Stimulated activated CD4-positive, alpha-beta T cell treated with anti-CD3 and anti-CD28 coated beads, Interleukin-2, amount 100 ng/mL, for 24 hours (primary cell): ENCODE measurements at regions not wholly inside any gene's neighbourhood (a gene's known extent, or its start where the extent isn't known, plus 50 kb on each side); places are given as distances from the start of the nearest gene placed in this dataset.

Experiments used
- DNase-seq, 2 donors: peaks; one replicate each; pipeline ENCODE4 v3.0.0-alpha.2; 2020

GRCh38 chr11:32204751-32205150 is 113.9 kb downstream of the RCN1 start:
- DNase-seq, result no peak

GRCh38 chr11:32210556-32210955 is 119.7 kb downstream of the RCN1 start:
- DNase-seq, result no peak

- DNase-seq, result peak; percentile 20 to 24
These were observed 122.3 kb downstream of the RCN1 start for GRCh38 chr11:32213223-32213622.

- no peak for DNase-seq
These were observed 124.3 kb downstream of the RCN1 start for GRCh38 chr11:32215157-32215556.

GRCh38 chr11:32216749-32217148 is 125.9 kb downstream of the RCN1 start:
- DNase-seq, result no peak

GRCh38 chr11:32219320-32219719 is 128.4 kb downstream of the RCN1 start:
- DNase-seq, result no peak

GRCh38 chr11:32221476-32222032 is 130.7 kb downstream of the RCN1 start:
- no peak for DNase-seq

GRCh38 chr11:32224580-32224979 is 133.7 kb downstream of the RCN1 start:
- no peak for DNase-seq

GRCh38 chr11:32225571-32226285 is 134.9 kb downstream of the RCN1 start:
- no peak for DNase-seq

GRCh38 chr11:32226480-32226879 is 135.6 kb downstream of the RCN1 start:
- no peak for DNase-seq

- DNase-seq, result no peak
These were observed 138.8 kb downstream of the RCN1 start for GRCh38 chr11:32229576-32230240.

GRCh38 chr11:32231909-32232493 is 141.1 kb downstream of the RCN1 start:
- DNase-seq, result peak in 1 of 2 donors; percentile 26

GRCh38 chr11:32232516-32232915 is 141.6 kb downstream of the RCN1 start:
- DNase-seq, result no peak

GRCh38 chr11:32233276-32233675 is 142.4 kb downstream of the RCN1 start:
- no peak for DNase-seq

GRCh38 chr11:32233928-32234327 is 143.1 kb downstream of the RCN1 start:
- DNase-seq, result no peak

- no peak for DNase-seq
These were observed 153.6 kb downstream of the RCN1 start for GRCh38 chr11:32244453-32244852.

- DNase-seq, result no peak
These were observed 162.8 kb downstream of the RCN1 start for GRCh38 chr11:32253706-32254105.

GRCh38 chr11:32255841-32256240 is 165.0 kb downstream of the RCN1 start:
- DNase-seq, result no peak

- no peak for DNase-seq
These were observed 165.6 kb downstream of the RCN1 start for GRCh38 chr11:32256466-32256865.

GRCh38 chr11:32259641-32260081 is 168.8 kb downstream of the RCN1 start:
- peak in 1 of 2 donors; percentile 29 for DNase-seq

GRCh38 chr11:32262367-32262766 is 171.5 kb downstream of the RCN1 start:
- no peak for DNase-seq

GRCh38 chr11:32265911-32266310 is 169.4 kb downstream of the WT1 start:
- no peak for DNase-seq

GRCh38 chr11:32266601-32267000 is 168.7 kb downstream of the WT1 start:
- DNase-seq, result no peak

GRCh38 chr11:32267679-32268187 is 167.6 kb downstream of the WT1 start:
- no peak for DNase-seq
